ENCODE measurements at regions not wholly inside any gene's neighbourhood (a gene's known extent, or its start where the extent isn't known, plus 50 kb on each side); places are given as distances from the start of the nearest gene placed in this dataset.

GRCh38 chr20:24819331-24819965 lies 129.6 kb upstream of the CST7 start:
- TF ChIP-seq POLR2A (IDR thresholded peaks at IDR 0.05) = no peak
- TF ChIP-seq CTCF (IDR thresholded peaks at IDR 0.05) = no peak

Measured in esophagus squamous epithelium (tissue), 4 donors.